ENCODE measurements at regions not wholly inside any gene's neighbourhood (a gene's known extent, or its start where the extent isn't known, plus 50 kb on each side); places are given as distances from the start of the nearest gene placed in this dataset.

DNA sequence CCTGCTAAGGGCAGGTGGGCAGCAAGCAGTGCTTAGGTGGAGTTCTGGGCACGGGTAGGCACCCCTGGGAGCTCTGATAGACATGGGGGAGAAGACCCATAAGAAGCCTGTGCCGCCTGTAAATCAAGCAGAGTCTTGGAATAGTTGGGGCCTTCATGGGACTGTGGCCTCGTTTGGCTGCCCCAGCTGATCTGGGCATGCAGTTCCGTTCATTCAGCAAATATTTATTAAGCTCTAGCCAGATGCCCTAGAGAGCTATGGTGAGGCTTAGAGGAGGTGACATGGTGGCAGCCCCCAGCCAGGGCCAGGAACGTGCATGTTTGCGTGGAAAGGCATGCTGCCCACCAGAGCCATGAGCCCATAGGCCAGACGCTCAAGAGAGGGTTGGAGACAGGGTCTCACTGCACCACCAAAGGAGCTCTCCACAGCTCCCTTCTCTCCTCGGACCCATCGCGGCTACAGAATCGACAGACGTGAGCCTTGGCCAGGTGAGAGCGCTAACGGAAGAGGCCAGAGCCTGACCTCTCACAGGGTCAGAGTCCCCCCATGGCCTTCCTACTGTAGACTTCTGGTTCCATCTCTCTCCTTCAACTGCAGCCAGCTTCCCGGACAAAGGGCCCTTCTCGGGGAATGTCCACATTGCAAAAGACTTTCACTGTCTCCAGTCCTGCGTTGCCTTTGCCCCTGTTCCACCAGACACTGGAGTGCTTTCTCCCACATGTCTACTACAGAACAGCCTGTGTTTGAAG, 135.7 kb downstream of the INHBB start (continued):
- no peak for TF ChIP-seq AKNA (CRISPR knock-in tag; IDR thresholded peaks at IDR 0.05; ENCODE audit: borderline replicate concordance)
- TF ChIP-seq AKAP8 (CRISPR knock-in tag; IDR thresholded peaks at IDR 0.05) = 0 out of 2 replicates have a peak, but pooled peaks have one; percentile 43
- no peak for TF ChIP-seq ZNF549 (CRISPR knock-in tag; IDR thresholded peaks at IDR 0.05)
- TF ChIP-seq FOSL1 (CRISPR knock-in tag; IDR thresholded peaks at IDR 0.05; ENCODE audit: borderline replicate concordance) = no peak
- no peak for TF ChIP-seq RFXANK (CRISPR knock-in tag; IDR thresholded peaks at IDR 0.05)
- TF ChIP-seq, protein P1, sequence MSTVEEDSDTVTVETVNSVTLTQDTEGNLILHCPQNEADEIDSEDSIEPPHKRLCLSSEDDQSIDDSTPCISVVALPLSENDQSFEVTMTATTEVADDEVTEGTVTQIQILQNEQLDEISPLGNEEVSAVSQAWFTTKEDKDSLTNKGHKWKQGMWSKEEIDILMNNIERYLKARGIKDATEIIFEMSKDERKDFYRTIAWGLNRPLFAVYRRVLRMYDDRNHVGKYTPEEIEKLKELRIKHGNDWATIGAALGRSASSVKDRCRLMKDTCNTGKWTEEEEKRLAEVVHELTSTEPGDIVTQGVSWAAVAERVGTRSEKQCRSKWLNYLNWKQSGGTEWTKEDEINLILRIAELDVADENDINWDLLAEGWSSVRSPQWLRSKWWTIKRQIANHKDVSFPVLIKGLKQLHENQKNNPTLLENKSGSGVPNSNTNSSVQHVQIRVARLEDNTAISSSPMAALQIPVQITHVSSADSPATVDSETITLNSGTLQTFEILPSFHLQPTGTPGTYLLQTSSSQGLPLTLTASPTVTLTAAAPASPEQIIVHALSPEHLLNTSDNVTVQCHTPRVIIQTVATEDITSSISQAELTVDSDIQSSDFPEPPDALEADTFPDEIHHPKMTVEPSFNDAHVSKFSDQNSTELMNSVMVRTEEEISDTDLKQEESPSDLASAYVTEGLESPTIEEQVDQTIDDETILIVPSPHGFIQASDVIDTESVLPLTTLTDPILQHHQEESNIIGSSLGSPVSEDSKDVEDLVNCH (CRISPR knock-in tag; IDR thresholded peaks at IDR 0.05) = no peak
- TF ChIP-seq MED13 (CRISPR knock-in tag; IDR thresholded peaks at IDR 0.05) = 0 out of 2 replicates have a peak, but pooled peaks have one; percentile 31
- TF ChIP-seq, protein P2, sequence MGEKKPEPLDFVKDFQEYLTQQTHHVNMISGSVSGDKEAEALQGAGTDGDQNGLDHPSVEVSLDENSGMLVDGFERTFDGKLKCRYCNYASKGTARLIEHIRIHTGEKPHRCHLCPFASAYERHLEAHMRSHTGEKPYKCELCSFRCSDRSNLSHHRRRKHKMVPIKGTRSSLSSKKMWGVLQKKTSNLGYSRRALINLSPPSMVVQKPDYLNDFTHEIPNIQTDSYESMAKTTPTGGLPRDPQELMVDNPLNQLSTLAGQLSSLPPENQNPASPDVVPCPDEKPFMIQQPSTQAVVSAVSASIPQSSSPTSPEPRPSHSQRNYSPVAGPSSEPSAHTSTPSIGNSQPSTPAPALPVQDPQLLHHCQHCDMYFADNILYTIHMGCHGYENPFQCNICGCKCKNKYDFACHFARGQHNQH (CRISPR knock-in tag; IDR thresholded peaks at IDR 0.05) = peak; percentile 37; the same call in 1 of the 2 replicates
- TF ChIP-seq PAX8 (CRISPR knock-in tag; IDR thresholded peaks at IDR 0.05; ENCODE audit: borderline replicate concordance) = no peak
- TF ChIP-seq ZC3H13 (CRISPR knock-in tag; IDR thresholded peaks at IDR 0.05) = no peak
- TF ChIP-seq MYC (CRISPR knock-in tag; IDR thresholded peaks at IDR 0.05; ENCODE audit: borderline replicate concordance) = peak; percentile 17; the same call in 1 of the 2 replicates
- TF ChIP-seq ZNF749 (CRISPR knock-in tag; IDR thresholded peaks at IDR 0.05; ENCODE audit: borderline replicate concordance) = no peak
- no peak for TF ChIP-seq ARNT (IDR thresholded peaks at IDR 0.05)
- TF ChIP-seq RARG (CRISPR knock-in tag; IDR thresholded peaks at IDR 0.05; ENCODE audit: low read depth) = no peak
- no peak for TF ChIP-seq ASH2L (IDR thresholded peaks at IDR 0.05; ENCODE audit: insufficient read length, low read depth, low read length)
- no peak for TF ChIP-seq SAP130 (CRISPR knock-in tag; IDR thresholded peaks at IDR 0.05; ENCODE audit: low read depth)
- TF ChIP-seq ZFY (CRISPR knock-in tag; IDR thresholded peaks at IDR 0.05) = 0 out of 2 replicates have a peak, but pooled peaks have one; percentile 17
- no peak for TF ChIP-seq ZNF607 (CRISPR knock-in tag; IDR thresholded peaks at IDR 0.05; ENCODE audit: borderline replicate concordance)
- TF ChIP-seq IKZF1 (IDR thresholded peaks at IDR 0.05) = no peak
- no peak for TF ChIP-seq NFIC (IDR thresholded peaks at IDR 0.05; ENCODE audit: low read length)
- no peak for TF ChIP-seq ZNF672 (CRISPR knock-in tag; IDR thresholded peaks at IDR 0.05)
- TF ChIP-seq ADNP (CRISPR knock-in tag; IDR thresholded peaks at IDR 0.05) = no peak
